IPS-20b (cell line): ENCODE measurements at regions not wholly inside any gene's neighbourhood (a gene's known extent, or its start where the extent isn't known, plus 50 kb on each side); places are given as distances from the start of the nearest gene placed in this dataset.

Experiments used
- H3K27ac ChIP-seq: one replicate; pipeline ENCODE4 v1.5.1; 2013; ENCODE audit warnings: low read length
- H3K27me3 ChIP-seq: 2 replicates; pipeline ENCODE4 v1.6.1; 2013; ENCODE audit warnings: mild to moderate bottlenecking, low read length, inconsistent platforms; ENCODE audit not compliant: insufficient read depth
- H3K36me3 ChIP-seq: 2 replicates; pipeline ENCODE4 v1.6.1; 2013; ENCODE audit warnings: low read depth, mild to moderate bottlenecking, inconsistent platforms, low read length, moderate library complexity; ENCODE audit not compliant: insufficient read depth
- H3K4me1 ChIP-seq: 2 replicates; pipeline ENCODE4 v1.6.1; 2013; ENCODE audit warnings: mild to moderate bottlenecking, control low read depth, inconsistent platforms, low read length, moderate library complexity; ENCODE audit not compliant: insufficient read depth
- H3K4me3 ChIP-seq: 2 replicates; pipeline ENCODE4 v1.5.1; 2013; ENCODE audit warnings: mild to moderate bottlenecking, low read length, inconsistent platforms
- H3K9ac ChIP-seq: 2 replicates; pipeline ENCODE4 v1.6.1; 2013; ENCODE audit warnings: low read depth, mild to moderate bottlenecking, inconsistent platforms, low read length, moderate library complexity
- H3K9me3 ChIP-seq: 2 replicates; pipeline ENCODE4 v1.6.1; 2013; ENCODE audit warnings: mild to moderate bottlenecking, low read depth, low read length, inconsistent platforms; ENCODE audit not compliant: insufficient read depth

DNA sequence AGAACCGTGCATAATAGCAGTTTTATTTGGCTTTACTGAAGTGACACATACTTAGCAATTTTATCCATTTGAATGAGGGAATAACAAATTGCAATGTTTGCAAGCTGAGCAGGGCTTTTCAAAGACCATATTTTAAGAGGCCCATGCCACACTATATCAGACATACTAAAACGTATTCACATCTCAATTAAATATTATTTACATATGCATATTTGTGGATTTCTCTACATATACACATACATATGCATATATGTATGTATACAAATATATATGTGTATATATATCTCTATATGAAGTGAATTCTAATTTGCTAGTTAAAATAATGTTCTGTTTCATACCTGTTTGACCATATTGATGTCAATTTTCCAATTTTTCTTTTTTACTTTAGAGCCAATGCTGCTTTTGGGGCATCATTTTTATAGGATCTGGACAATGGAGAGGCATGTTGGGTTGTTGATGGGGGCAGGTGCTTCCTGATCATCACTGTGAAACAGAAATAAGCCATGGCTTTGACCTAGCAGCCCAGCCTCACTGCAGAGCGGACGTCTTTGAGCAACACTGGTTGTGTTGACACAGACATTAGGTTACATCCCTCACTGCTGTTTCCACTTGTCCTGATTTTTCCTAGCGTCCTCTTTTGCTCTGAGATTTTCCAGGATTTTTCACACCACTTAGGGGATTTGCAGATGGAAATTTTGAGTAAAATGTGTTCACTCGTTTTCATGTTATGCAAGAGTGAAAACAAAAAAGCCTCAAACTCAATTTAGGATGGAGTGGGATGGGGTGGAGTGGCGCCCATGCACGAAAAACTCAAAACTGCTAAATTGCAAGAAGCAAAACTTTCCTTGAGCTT, 56.9 kb downstream of the RDH14 start:
- Histone ChIP-seq H3K9me3 (no peaks in the 10 kb centered on the region), H3K27ac (no peak overlapping the region), H3K9ac (no peak overlapping the region), H3K4me1 (no peaks in the 10 kb centered on the region), H3K27me3 (no peaks in the 10 kb centered on the region; the same call in 1 of the 2 replicates), H3K4me3 (no peak overlapping the region), H3K36me3 (no peaks in the 10 kb centered on the region)

DNA sequence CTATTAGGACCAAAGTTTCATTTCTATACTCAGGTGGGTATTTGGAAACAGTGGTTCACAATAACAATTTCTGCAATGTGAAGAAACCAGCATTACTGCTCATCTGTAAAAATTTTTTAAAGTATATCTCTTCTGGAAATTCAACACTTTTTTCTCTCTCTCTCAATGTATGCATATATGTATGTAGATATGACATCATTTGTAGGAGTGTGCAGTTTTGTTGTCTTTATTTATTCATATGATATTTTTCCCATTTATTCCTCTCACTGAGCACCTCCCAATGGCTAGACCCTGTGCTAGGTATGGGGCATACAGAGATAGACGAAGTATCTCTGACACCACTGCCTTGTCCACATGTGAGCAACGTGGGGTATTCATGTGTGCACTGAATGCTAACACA, 58.3 kb downstream of the RDH14 start:
- no peaks in the 10 kb centered on the region for H3K9me3 ChIP-seq
- H3K27me3 ChIP-seq = no peaks in the 10 kb centered on the region; the same call in 1 of the 2 replicates
- H3K9ac ChIP-seq = no peak overlapping the region
- no peak overlapping the region for H3K4me3 ChIP-seq
- H3K4me1 ChIP-seq = no peaks in the 10 kb centered on the region
- H3K36me3 ChIP-seq = no peaks in the 10 kb centered on the region
- H3K27ac ChIP-seq = no peak overlapping the region

GRCh38 chr2:18501729-18502128, 58.7 kb downstream of the RDH14 start:
- Histone ChIP-seq H3K4me1 (no peaks in the 10 kb centered on the region), H3K4me3 (no peak overlapping the region), H3K9me3 (no peaks in the 10 kb centered on the region), H3K9ac (no peak overlapping the region), H3K27me3 (no peaks in the 10 kb centered on the region; the same call in 1 of the 2 replicates), H3K36me3 (no peaks in the 10 kb centered on the region), H3K27ac (no peak overlapping the region)

- Histone ChIP-seq H3K27ac (no peak overlapping the region), H3K9me3 (no peaks in the 10 kb centered on the region), H3K9ac (no peak overlapping the region)
These were observed 59.3 kb downstream of the RDH14 start for GRCh38 chr2:18501156-18501555.

GRCh38 chr2:18500333-18500732, 60.1 kb downstream of the RDH14 start:
- Histone ChIP-seq H3K27ac (no peak overlapping the region), H3K9me3 (no peaks in the 10 kb centered on the region), H3K4me3 (no peak overlapping the region), H3K4me1 (no peaks in the 10 kb centered on the region), H3K36me3 (no peaks in the 10 kb centered on the region), H3K9ac (no peak overlapping the region), H3K27me3 (no peaks in the 10 kb centered on the region)

More at GRCh38 chr2:18501156-18501555, 59.3 kb downstream of the RDH14 start:
- no peak overlapping the region for H3K4me3 ChIP-seq
- H3K4me1 ChIP-seq = no peaks in the 10 kb centered on the region
- no peaks in the 10 kb centered on the region; the same call in 1 of the 2 replicates for H3K27me3 ChIP-seq
- H3K36me3 ChIP-seq = no peaks in the 10 kb centered on the region

- H3K4me3 ChIP-seq = no peak overlapping the region
- no peak overlapping the region for H3K27ac ChIP-seq
- H3K9ac ChIP-seq = no peak overlapping the region
- H3K36me3 ChIP-seq = no peaks in the 10 kb centered on the region
- H3K9me3 ChIP-seq = no peaks in the 10 kb centered on the region
- no peaks in the 10 kb centered on the region for H3K27me3 ChIP-seq
- no peaks in the 10 kb centered on the region for H3K4me1 ChIP-seq
These were observed 61.9 kb downstream of the RDH14 start for GRCh38 chr2:18498531-18498930.

DNA sequence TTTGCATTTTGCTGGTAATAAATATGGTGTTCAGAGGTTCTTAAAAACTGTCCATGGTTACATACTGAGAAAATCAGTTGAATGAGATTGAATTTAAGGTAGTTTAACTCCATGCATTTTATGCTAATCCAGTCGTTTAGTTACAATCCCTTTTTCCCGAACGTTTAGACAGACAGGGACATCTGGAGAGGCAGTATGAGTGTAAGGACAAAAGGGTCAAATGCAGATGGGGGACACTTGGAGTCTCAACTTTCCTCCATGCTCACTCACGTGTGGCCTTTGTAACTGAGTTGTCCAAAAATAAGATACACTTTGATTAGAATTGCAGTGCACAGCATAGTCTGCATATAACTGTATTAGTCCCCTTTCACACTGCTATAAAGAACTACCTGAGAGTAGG, 63.9 kb downstream of the RDH14 start:
- H3K27ac ChIP-seq = no peak overlapping the region
- H3K4me3 ChIP-seq = no peak overlapping the region

DNA sequence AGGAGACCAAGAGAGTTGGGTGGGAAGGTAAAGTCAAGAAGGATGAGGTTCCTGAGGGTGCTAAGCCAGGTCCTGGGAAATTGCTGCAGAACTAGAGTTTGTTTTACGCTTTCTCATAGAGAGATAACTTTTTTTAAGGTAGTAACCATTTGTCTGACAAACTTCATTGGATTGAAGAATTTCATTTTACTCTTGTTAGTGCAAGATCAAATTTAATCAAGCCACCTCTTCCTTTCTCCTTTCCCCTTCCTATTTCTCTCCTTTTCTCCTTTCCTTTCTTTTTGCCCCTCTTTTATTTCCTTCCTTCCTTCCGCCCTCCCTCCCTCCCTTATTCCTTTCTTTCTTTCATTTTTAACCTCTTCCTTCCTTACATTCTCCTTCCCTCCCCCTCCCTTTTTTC, 65.4 kb downstream of the RDH14 start:
- H3K4me1 ChIP-seq = no peaks in the 10 kb centered on the region
- no peak overlapping the region for H3K9ac ChIP-seq
- H3K27ac ChIP-seq = no peak overlapping the region
- H3K4me3 ChIP-seq = no peak overlapping the region
- H3K9me3 ChIP-seq = no peaks in the 10 kb centered on the region
- no peaks in the 10 kb centered on the region for H3K36me3 ChIP-seq
- no peaks in the 10 kb centered on the region for H3K27me3 ChIP-seq

More for the DNA sequence above, 63.9 kb downstream of the RDH14 start:
- Histone ChIP-seq H3K4me1 (no peaks in the 10 kb centered on the region), H3K27me3 (no peaks in the 10 kb centered on the region), H3K9ac (no peak overlapping the region), H3K9me3 (no peaks in the 10 kb centered on the region), H3K36me3 (no peaks in the 10 kb centered on the region)

DNA sequence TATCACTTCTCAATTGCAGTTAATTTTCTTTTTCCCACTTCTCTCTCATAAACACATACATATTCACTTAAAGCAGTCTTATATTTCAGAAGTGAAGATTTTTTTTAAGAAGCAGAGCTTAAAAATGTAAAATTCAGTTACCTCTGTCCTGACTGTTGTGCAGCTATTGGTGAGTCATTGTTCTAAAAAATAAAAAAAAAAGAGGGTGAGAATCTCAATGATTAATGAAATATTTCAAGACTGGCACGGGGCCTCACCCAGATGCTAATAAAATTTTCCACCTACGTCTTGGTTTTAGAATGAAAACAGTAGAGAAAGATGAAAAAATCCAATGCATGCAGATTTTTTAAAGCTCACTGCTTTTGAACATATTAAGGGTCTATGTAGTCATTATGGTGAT, 67.7 kb downstream of the RDH14 start:
- no peaks in the 10 kb centered on the region for H3K9me3 ChIP-seq
- H3K4me3 ChIP-seq = no peak overlapping the region
- no peaks in the 10 kb centered on the region for H3K27me3 ChIP-seq
- H3K4me1 ChIP-seq = no peaks in the 10 kb centered on the region
- no peaks in the 10 kb centered on the region for H3K36me3 ChIP-seq
- no peak overlapping the region for H3K27ac ChIP-seq
- no peak overlapping the region for H3K9ac ChIP-seq

DNA sequence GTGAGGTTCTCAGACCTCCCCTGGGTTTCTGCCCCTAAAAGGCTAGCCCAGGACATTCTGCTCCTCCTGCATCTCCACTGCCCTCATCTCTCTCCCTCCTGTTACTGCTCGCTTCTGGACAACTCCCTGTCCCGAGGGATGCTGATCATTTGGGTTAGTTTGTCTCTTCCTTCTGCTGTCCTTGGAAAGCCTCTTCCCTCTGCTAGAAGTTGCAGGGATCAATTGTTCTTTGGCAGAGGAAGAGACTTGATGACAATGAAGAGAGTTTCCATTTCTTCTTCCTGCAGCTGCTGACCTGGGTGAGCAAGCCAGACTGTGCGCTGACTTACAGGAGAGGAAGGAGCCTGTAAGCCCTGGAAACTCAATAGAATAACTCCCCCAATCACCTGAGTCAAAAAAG, 68.9 kb downstream of the RDH14 start:
- H3K9me3 ChIP-seq = no peaks in the 10 kb centered on the region
- no peak overlapping the region for H3K4me3 ChIP-seq
- H3K27me3 ChIP-seq = no peaks in the 10 kb centered on the region

GRCh38 chr2:18490901-18491300, 69.6 kb downstream of the RDH14 start:
- Histone ChIP-seq H3K4me1 (no peaks in the 10 kb centered on the region), H3K9ac (no peak overlapping the region), H3K27ac (no peak overlapping the region), H3K9me3 (no peaks in the 10 kb centered on the region), H3K4me3 (no peak overlapping the region), H3K36me3 (no peaks in the 10 kb centered on the region), H3K27me3 (no peaks in the 10 kb centered on the region)

More for the DNA sequence above, 68.9 kb downstream of the RDH14 start:
- H3K9ac ChIP-seq = no peak overlapping the region
- no peaks in the 10 kb centered on the region for H3K4me1 ChIP-seq
- H3K36me3 ChIP-seq = no peaks in the 10 kb centered on the region
- no peak overlapping the region for H3K27ac ChIP-seq

GRCh38 chr2:18487106-18487913, 73.1 kb downstream of the RDH14 start:
- H3K9ac ChIP-seq = no peak overlapping the region
- H3K4me1 ChIP-seq = no peaks in the 10 kb centered on the region
- H3K27ac ChIP-seq = no peak overlapping the region
- H3K27me3 ChIP-seq = no peaks in the 10 kb centered on the region
- H3K36me3 ChIP-seq = no peaks in the 10 kb centered on the region
- H3K9me3 ChIP-seq = no peaks in the 10 kb centered on the region
- H3K4me3 ChIP-seq = no peak overlapping the region
